Prostate gland (tissue), 2 donors: ENCODE measurements at regions not wholly inside any gene's neighbourhood (a gene's known extent, or its start where the extent isn't known, plus 50 kb on each side); places are given as distances from the start of the nearest gene placed in this dataset.

Experiments
- DNase-seq: peaks from one replicate; pipeline ENCODE4 v3.0.0-alpha.2; 2019; ENCODE audit warnings: low spot score
- H3K27ac ChIP-seq, 2 donors: fragments of 200-600 bp; sonication (generic); 2 replicates each; pipeline ENCODE4 v1.5.1; 2017 to 2019
- H3K27me3 ChIP-seq: fragments of 200-600 bp; sonication (generic); replicated peaks from 2 replicates; pipeline ENCODE4 v1.5.1; 2019; ENCODE audit not compliant: insufficient read depth
- H3K36me3 ChIP-seq, 2 donors: fragments of 200-600 bp; sonication (generic); 1 replicate in 1 of 2; 2 replicates in 1 of 2; pipeline versions ENCODE4 v1.5.1 to v1.8.1; 2017 to 2019
- H3K4me1 ChIP-seq: fragments of 200-600 bp; sonication (generic); replicated peaks from 2 replicates; pipeline ENCODE4 v1.5.1; 2019
- H3K4me3 ChIP-seq, 2 donors: fragments of 200-600 bp; sonication (generic); 2 replicates each; pipeline ENCODE4 v1.5.1; 2017 to 2019
- H3K9me3 ChIP-seq: fragments of 200-600 bp; sonication (generic); 2 replicates; pipeline ENCODE4 v1.5.1; 2017
- POLR2A ChIP-seq: fragments of 450-650 bp; IDR thresholded peaks from one replicate; pipeline ENCODE4 v1.6.1; 2016; ENCODE audit warnings: antibody characterized with exemption, mild to moderate bottlenecking
- POLR2AphosphoS5 ChIP-seq: sonication (generic); formaldehyde crosslinking; IDR thresholded peaks from one replicate; pipeline ENCODE4 v1.6.1; 2017; ENCODE audit warnings: antibody characterized with exemption
- WGBS: methylation state at CpG from one replicate; pipeline ENCODE4 v1.1.5; 2018; 5-methylcytosine and 5-hydroxymethylcytosine counted together
- intact Hi-C: fragments of 100-400 bp; cut with DNase I; formaldehyde crosslinking; loops from one replicate; pipeline ENCODE4 v1.14.2; 2022
- TF ChIP-seq, protein P1 (sequence below), 4 experiments: fragments of 200-600 bp in 2 of 4; fragments of 450-650 bp in 2 of 4; sonication (generic) in 2 of 4; IDR thresholded peaks; 1 replicate in 3 of 4; 2 replicates in 1 of 4; pipeline ENCODE4 v1.5.1; 2016 to 2019; ENCODE audit warnings: antibody characterized with exemption in 4 of 4, mild to moderate bottlenecking in 2 of 4, moderate library complexity in 2 of 4

DNA sequence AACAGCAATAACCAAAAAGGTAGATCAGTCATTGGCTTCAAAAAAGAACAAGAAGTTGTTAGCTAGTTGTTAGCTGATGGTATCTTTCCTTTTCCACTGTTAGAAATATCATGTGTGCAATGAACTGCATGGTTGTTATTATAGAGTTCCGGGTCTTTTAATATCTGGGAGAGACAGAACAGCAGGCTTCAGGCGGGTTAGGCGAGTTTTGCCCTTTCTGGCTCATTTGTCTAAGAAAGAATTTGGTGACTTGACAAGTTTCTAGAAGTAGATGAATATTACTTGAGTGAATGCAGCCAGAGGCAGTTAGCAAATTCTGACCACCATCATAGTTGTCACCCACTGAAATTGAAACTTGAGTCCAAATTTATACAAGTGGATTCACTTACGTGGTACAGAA lies 88.9 kb upstream of the MID1 start:
- WGBS = 52% methylated on average over 4 of the region's 4 CpGs
- DNase-seq = peak; percentile 9
- H3K27me3 ChIP-seq = no peaks in the 10 kb centered on the region
- no peak overlapping the region for H3K4me3 ChIP-seq
- no peaks in the 10 kb centered on the region for H3K4me1 ChIP-seq
- no peak overlapping the region for H3K27ac ChIP-seq
- intact Hi-C loops = no loop called here
- no peaks in the 10 kb centered on the region for H3K9me3 ChIP-seq
- no peaks in the 10 kb centered on the region for H3K36me3 ChIP-seq
- TF ChIP-seq, protein P1, sequence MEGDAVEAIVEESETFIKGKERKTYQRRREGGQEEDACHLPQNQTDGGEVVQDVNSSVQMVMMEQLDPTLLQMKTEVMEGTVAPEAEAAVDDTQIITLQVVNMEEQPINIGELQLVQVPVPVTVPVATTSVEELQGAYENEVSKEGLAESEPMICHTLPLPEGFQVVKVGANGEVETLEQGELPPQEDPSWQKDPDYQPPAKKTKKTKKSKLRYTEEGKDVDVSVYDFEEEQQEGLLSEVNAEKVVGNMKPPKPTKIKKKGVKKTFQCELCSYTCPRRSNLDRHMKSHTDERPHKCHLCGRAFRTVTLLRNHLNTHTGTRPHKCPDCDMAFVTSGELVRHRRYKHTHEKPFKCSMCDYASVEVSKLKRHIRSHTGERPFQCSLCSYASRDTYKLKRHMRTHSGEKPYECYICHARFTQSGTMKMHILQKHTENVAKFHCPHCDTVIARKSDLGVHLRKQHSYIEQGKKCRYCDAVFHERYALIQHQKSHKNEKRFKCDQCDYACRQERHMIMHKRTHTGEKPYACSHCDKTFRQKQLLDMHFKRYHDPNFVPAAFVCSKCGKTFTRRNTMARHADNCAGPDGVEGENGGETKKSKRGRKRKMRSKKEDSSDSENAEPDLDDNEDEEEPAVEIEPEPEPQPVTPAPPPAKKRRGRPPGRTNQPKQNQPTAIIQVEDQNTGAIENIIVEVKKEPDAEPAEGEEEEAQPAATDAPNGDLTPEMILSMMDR (IDR thresholded peaks at IDR 0.05) = no peak
- TF ChIP-seq POLR2A (no peak), POLR2AphosphoS5 (peak; percentile 21)

DNA sequence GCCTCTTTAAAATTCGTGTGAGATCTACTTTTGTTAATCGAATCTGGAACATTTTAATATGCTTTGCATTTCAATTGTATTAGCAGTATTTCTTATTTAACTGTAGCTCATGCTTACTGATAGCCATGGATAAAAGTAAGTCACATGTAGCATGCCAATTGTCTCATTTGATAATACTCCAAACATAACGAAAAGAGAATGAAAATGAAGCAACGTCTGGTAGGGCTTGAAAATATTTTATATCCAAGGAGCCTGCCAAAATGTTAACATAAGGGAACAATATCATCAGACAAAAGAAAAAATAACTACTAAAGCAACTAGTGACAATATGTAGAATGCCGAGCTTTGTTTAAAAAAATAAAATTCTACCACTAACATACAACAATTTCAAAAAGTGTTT lies 94.1 kb upstream of the MID1 start:
- DNase-seq = no peak
- Histone ChIP-seq H3K27ac (no peak overlapping the region), H3K4me1 (no peaks in the 10 kb centered on the region), H3K27me3 (no peaks in the 10 kb centered on the region), H3K4me3 (no peak overlapping the region), H3K9me3 (no peaks in the 10 kb centered on the region), H3K36me3 (no peaks in the 10 kb centered on the region)
- 46% methylated on average over 5 of the region's 5 CpGs for WGBS
- TF ChIP-seq, protein P1 (IDR thresholded peaks at IDR 0.05) = no peak
- TF ChIP-seq POLR2A (no peak), POLR2AphosphoS5 (no peak)
- intact Hi-C loops = no loop called here

DNA sequence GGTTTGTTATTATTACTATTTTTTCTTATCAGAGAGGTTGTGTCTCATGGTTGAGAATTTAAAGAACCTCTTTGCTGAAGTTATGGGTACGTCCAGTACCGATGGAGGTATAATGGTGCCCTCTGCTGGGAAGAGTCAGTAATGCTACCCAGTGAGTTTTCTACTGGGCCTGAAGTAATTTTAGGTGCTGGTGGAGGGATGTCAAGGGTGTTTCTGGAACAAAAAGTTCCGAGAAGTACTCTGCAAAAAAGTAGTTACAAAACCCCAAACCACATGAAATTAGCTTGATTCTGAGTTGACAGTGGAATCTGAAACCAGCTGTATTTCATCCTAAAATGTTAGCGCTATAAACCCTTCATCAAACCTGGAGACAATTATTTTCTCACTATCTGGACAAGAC lies 102.5 kb upstream of the MID1 start:
- Histone ChIP-seq H3K36me3 (no peaks in the 10 kb centered on the region), H3K27me3 (no peaks in the 10 kb centered on the region), H3K4me1 (no peaks in the 10 kb centered on the region), H3K4me3 (no peak overlapping the region), H3K9me3 (no peaks in the 10 kb centered on the region), H3K27ac (no peak overlapping the region)
- 24% methylated on average over 4 of the region's 4 CpGs for WGBS
- intact Hi-C loops = loop anchor here (5.0 to 10.0 kb wide), 2 partner anchors 382 to 531 kb away; no protein-coding TSS in a partner anchor
- DNase-seq = peak; percentile 38
- TF ChIP-seq, protein P1 (IDR thresholded peaks at IDR 0.05) = peak; percentile 23 to 61 (median 52)
- TF ChIP-seq POLR2AphosphoS5 = no peak
- no peak for TF ChIP-seq POLR2A

DNA sequence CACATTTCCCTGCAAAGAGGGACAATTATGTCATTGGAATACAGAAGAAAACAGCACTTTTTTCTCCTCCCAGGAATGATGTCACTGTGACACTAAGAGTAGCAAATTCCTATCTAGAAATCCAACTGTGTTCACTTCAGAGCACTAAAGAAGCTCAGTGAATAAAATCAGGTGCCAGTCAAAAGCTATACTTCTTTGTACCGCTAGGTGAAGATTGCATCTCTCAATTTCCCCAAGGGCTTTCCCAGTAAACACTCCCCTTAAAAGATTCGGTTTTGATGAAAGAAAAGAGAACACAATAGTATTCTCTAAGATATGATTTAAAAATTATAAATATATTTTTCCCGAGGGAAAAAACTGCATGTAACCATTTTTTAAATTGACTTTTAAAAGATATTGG lies 104.7 kb upstream of the MID1 start:
- WGBS = 52% methylated on average over 3 of the region's 3 CpGs

DNA sequence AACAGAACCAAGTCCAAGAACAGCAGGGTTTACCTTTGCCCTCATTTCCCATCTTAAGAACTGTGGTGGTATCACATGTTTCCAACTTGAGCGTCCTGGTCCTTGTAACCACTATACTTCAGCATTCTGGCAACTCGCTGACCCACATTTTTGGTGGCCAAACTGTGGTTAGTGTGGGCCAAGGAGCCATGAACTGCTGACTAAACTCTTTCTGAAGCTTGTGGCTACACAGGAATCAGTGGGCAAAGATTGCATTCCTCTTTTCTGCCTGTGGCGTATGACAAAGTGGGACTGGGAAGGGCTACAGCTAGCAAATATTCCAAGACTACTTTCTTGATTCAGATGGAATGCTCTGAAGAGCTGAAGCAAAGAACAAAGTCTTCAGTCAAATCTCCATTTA lies 106.3 kb upstream of the MID1 start:
- Histone ChIP-seq H3K27ac (no peak overlapping the region), H3K36me3 (no peaks in the 10 kb centered on the region), H3K9me3 (no peaks in the 10 kb centered on the region), H3K4me3 (no peak overlapping the region), H3K27me3 (no peaks in the 10 kb centered on the region), H3K4me1 (no peaks in the 10 kb centered on the region)
- TF ChIP-seq, protein P1 (IDR thresholded peaks at IDR 0.05) = no peak
- TF ChIP-seq POLR2AphosphoS5 (no peak), POLR2A (no peak)
- no peak for DNase-seq
- intact Hi-C loops = loop anchor here (10.0 kb wide), 1 partner anchor 378 kb away; no protein-coding TSS in a partner anchor
- 69% methylated on average over 3 of the region's 3 CpGs for WGBS

More for the DNA sequence above, 104.7 kb upstream of the MID1 start:
- TF ChIP-seq, protein P1 (IDR thresholded peaks at IDR 0.05) = no peak
- TF ChIP-seq POLR2AphosphoS5 (no peak), POLR2A (no peak)
- no peak overlapping the region for H3K4me3 ChIP-seq
- no peaks in the 10 kb centered on the region for H3K36me3 ChIP-seq
- no peak overlapping the region for H3K27ac ChIP-seq
- no peaks in the 10 kb centered on the region for H3K9me3 ChIP-seq
- no peak for DNase-seq
- H3K27me3 ChIP-seq = no peaks in the 10 kb centered on the region
- H3K4me1 ChIP-seq = no peaks in the 10 kb centered on the region
- intact Hi-C loops = loop anchor here (10.0 kb wide), 1 partner anchor 380 kb away; no protein-coding TSS in a partner anchor
